Parathyroid adenoma (tissue), 2 donors: ENCODE measurements at regions not wholly inside any gene's neighbourhood (a gene's known extent, or its start where the extent isn't known, plus 50 kb on each side); places are given as distances from the start of the nearest gene placed in this dataset.

ENCODE experiments used
- H2AFZ ChIP-seq: fragments of 300-600 bp; sonication (generic); one replicate; pipeline ENCODE4 v1.7.0; 2017; ENCODE audit warnings: antibody characterized with exemption, mild to moderate bottlenecking
- H3K27ac ChIP-seq: fragments of 300-600 bp; sonication (generic); one replicate; pipeline ENCODE4 v1.7.0; 2017
- H3K27me3 ChIP-seq: fragments of 300-600 bp; sonication (generic); one replicate; pipeline ENCODE4 v1.7.0; 2017; ENCODE audit warnings: low read length; ENCODE audit not compliant: control insufficient read depth, insufficient read depth
- H3K36me3 ChIP-seq: fragments of 300-600 bp; sonication (generic); one replicate; pipeline ENCODE4 v1.7.0; 2017; ENCODE audit warnings: low read length; ENCODE audit not compliant: control insufficient read depth, insufficient read depth
- H3K4me1 ChIP-seq: fragments of 300-600 bp; sonication (generic); one replicate; pipeline ENCODE4 v1.7.0; 2017; ENCODE audit warnings: control low read depth
- H3K4me2 ChIP-seq: fragments of 300-600 bp; sonication (generic); one replicate; pipeline ENCODE4 v1.7.0; 2017; ENCODE audit warnings: low read length
- H3K4me3 ChIP-seq: fragments of 300-600 bp; sonication (generic); one replicate; pipeline ENCODE4 v1.7.0; 2017; ENCODE audit warnings: low read depth, low read length
- H3K79me2 ChIP-seq: fragments of 300-600 bp; sonication (generic); one replicate; pipeline ENCODE4 v1.7.0; 2017; ENCODE audit warnings: control low read depth
- H3K9ac ChIP-seq: fragments of 300-600 bp; sonication (generic); one replicate; pipeline ENCODE4 v1.7.0; 2017; ENCODE audit warnings: mild to moderate bottlenecking
- H3K9me3 ChIP-seq: fragments of 300-600 bp; sonication (generic); one replicate; pipeline ENCODE4 v1.7.0; 2017; ENCODE audit warnings: low read length; ENCODE audit not compliant: control insufficient read depth
- TF ChIP-seq, protein P1 (sequence below): fragments of 300-600 bp; sonication (generic); IDR thresholded peaks from one replicate; pipeline ENCODE4 v1.7.0; 2017; ENCODE audit warnings: antibody characterized with exemption, mild to moderate bottlenecking
- donor health status: primary hyperparathyroidism.

DNA sequence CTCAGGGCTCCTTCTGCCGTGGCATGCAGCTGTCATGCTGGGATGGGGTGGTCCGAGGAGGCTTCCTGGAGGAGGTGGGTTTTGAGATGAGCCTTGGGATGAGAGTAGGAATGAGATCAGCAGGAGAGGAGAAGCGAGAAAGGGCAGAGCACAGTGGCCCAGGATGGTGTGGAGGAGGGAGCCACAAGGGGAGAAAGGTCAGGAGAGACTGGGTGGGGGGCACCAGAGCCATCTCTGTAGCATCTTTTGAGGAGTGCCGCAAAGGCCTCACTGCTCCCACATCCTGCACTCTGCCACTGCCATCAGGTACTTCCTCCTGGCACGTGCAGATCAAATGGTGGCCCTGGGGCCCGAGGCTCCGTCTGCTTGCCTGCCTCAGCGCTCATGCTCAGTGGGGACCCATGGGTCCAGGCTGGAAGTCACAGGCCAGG is 150.2 kb downstream of the MACROH2A1 start:
- H3K27me3 ChIP-seq = no peaks in the 10 kb centered on the region
- H3K9ac ChIP-seq = no peak overlapping the region
- H3K4me1 ChIP-seq = no peaks in the 10 kb centered on the region
- no peaks in the 10 kb centered on the region for H3K36me3 ChIP-seq
- H3K9me3 ChIP-seq = no peaks in the 10 kb centered on the region
- no peak overlapping the region for H3K4me2 ChIP-seq
- H3K27ac ChIP-seq = no peak overlapping the region
- H3K79me2 ChIP-seq = no peaks in the 10 kb centered on the region
- TF ChIP-seq, protein P1, sequence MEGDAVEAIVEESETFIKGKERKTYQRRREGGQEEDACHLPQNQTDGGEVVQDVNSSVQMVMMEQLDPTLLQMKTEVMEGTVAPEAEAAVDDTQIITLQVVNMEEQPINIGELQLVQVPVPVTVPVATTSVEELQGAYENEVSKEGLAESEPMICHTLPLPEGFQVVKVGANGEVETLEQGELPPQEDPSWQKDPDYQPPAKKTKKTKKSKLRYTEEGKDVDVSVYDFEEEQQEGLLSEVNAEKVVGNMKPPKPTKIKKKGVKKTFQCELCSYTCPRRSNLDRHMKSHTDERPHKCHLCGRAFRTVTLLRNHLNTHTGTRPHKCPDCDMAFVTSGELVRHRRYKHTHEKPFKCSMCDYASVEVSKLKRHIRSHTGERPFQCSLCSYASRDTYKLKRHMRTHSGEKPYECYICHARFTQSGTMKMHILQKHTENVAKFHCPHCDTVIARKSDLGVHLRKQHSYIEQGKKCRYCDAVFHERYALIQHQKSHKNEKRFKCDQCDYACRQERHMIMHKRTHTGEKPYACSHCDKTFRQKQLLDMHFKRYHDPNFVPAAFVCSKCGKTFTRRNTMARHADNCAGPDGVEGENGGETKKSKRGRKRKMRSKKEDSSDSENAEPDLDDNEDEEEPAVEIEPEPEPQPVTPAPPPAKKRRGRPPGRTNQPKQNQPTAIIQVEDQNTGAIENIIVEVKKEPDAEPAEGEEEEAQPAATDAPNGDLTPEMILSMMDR = no peak
- H2AFZ ChIP-seq = no peak overlapping the region
- no peak overlapping the region for H3K4me3 ChIP-seq

DNA sequence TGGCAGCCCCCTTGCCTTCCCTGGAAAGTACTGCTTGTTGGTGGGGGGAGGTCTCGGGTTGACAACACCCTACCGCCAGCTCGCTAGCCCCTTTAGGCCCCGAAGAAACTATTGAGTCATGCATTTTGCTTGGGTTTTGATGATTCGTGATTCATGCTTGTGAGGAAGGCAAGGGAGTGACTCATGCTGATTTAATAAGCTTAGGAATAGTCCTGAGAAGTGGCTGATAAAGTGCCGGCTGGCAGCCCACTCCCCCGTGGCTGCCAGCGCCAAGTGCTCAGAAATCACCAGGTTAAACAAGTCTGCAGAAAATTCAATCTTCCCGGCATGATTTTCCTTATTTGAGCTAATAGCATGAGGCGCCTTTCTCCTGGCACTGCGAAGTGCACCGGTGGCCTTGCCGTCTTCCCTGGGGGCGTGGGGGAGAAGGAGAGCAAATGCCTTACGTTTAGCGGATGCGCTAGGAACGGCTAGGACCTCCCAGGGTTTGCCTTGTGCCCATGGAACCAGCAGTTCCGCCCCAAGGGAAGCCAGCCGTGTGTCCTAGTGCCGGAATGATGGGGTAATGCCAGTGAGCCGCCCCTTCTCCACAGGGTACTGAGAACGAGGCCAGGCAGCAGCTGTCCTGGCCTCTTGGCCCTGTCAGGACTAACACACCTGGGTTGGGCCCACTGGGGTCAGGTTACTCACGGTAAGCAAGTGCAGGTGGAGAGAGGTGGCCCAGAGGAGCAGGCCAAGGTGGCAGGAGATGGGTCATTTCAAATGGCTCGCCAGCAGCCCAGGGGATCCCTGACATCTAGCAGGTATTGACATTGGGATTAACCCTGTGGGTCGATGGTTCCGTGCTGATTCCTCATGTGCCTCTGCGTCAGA is 151.9 kb downstream of the MACROH2A1 start:
- Histone ChIP-seq H3K4me2 (no peak overlapping the region), H3K4me1 (no peaks in the 10 kb centered on the region), H2AFZ (no peak overlapping the region), H3K9me3 (no peaks in the 10 kb centered on the region), H3K79me2 (no peaks in the 10 kb centered on the region), H3K36me3 (no peaks in the 10 kb centered on the region), H3K27ac (no peak overlapping the region), H3K27me3 (no peaks in the 10 kb centered on the region), H3K4me3 (no peak overlapping the region), H3K9ac (no peak overlapping the region)
- TF ChIP-seq, protein P1 = no peak

DNA sequence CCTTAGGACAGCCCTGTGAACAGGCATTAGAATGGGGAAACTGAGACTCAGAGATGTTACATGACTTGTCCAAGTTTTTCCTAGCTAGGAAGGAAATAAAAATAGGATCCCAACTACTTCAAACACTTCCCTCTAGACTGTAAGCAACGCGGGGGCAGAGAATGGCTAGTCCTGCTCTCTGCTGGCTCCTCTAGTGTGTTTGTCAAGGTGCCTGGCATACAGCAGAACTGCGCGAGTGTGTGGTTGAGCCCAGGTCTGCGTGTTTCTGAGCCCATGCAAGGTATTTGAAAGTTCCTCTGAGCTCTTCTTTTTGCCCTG is 152.5 kb downstream of the MACROH2A1 start:
- Histone ChIP-seq H3K79me2 (no peaks in the 10 kb centered on the region), H2AFZ (no peak overlapping the region), H3K27ac (no peak overlapping the region), H3K4me3 (no peak overlapping the region), H3K9me3 (no peaks in the 10 kb centered on the region), H3K36me3 (no peaks in the 10 kb centered on the region), H3K27me3 (no peaks in the 10 kb centered on the region), H3K4me2 (no peak overlapping the region), H3K9ac (no peak overlapping the region), H3K4me1 (no peaks in the 10 kb centered on the region)
- TF ChIP-seq, protein P1 = no peak

DNA sequence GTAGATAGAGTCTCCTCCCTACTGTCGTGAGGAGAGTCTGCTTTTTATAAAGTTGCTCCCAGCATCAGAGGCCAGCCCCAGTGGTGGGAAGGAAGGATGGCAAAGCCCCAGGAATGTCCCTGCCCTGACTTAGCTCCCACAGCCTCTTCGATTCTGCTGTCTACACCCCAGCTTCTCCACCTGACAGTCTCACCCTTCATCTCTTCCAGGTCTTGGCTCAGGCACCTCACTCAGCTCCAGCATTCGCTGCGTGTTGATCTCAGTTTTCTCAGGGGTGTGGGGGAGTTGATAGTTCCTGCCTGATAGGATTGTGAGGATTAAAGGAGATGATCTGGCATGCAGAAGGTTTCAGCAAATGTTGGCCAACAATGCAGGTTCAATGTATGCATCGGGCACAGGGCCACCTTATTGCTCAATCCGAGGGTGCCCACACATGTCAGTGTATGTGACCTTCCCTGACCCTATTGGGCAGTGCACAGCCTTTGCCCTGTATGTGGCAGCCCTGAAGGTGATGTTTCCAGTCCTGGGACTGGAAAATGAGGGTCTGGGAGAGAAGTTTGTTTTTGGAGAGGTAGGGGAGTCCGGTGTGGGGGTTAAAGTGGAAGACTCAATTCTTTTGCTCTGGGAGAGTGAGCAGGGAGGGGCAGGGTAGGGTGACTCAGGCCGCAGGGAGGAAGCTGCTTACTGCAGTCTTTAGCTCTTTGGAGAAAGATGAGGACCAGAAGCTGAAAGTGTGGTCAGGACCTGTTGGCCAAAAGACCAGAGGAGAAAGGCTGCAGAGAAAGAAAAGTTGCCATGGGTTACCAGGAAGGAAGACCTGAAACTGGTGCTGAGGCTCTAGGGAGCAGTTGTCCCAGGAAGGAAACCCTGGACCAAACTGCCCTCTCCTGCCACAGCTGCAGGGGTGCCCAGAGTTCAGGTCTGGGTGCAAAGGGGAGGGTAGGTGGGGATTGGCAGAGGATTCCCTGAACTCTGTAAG is 153.2 kb downstream of the MACROH2A1 start:
- H3K4me2 ChIP-seq = no peak overlapping the region
- no peaks in the 10 kb centered on the region for H3K4me1 ChIP-seq
- H3K9me3 ChIP-seq = no peaks in the 10 kb centered on the region
- no peak overlapping the region for H3K4me3 ChIP-seq
- TF ChIP-seq, protein P1 = no peak
- H3K79me2 ChIP-seq = no peaks in the 10 kb centered on the region
- no peak overlapping the region for H3K27ac ChIP-seq
- H3K36me3 ChIP-seq = no peaks in the 10 kb centered on the region
- H3K9ac ChIP-seq = no peak overlapping the region
- no peak overlapping the region for H2AFZ ChIP-seq
- no peaks in the 10 kb centered on the region for H3K27me3 ChIP-seq
